ENCODE measurements at regions not wholly inside any gene's neighbourhood (a gene's known extent, or its start where the extent isn't known, plus 50 kb on each side); places are given as distances from the start of the nearest gene placed in this dataset.

DNA sequence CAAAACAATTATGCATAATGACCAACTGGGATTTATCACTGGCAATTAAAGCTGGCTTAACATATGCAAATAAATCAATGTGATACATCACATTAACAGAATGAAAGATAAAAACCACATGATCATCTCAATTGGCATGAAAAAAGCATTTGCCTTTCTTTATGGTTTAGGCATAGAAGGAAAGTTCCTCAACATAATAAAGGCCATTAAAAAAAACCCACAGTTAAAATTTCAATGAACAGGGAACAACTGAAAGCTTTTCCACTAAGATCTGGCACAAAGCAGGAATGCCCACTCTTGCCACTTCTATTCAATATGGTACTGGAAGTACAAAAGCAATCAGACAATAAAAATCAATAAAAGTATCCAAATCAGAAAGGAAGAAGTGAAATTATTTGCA is 151.2 kb upstream of the CD180 start:
- Histone ChIP-seq H3K4me1 (ENCODE audit: control insufficient read depth in 2 of 2, insufficient read depth in 2 of 2, low read length in 2 of 2) (peaks cover 2 to 10% of the 10 kb centered on the region in 2 donors), H3K9me3 (ENCODE audit: control insufficient read depth in 2 of 2, insufficient read depth in 1 of 2, low read length in 1 of 2) (peaks cover 0 to 6% of the 10 kb centered on the region in 2 donors), H3K27ac (ENCODE audit: low read depth in 1 of 2, low read length in 1 of 2) (no peak overlapping the region), H3K4me3 (ENCODE audit: low read length in 2 of 2) (no peak overlapping the region), H3K27me3 (ENCODE audit: control insufficient read depth in 2 of 2, insufficient read depth in 1 of 2, low read length in 1 of 2) (no peaks in the 10 kb centered on the region), H3K36me3 (ENCODE audit: control insufficient read depth in 2 of 2, insufficient read depth in 2 of 2, low read length in 1 of 2) (no peaks in the 10 kb centered on the region)
- DNase-seq (ENCODE audit: low read depth in 6 of 9, low spot score in 9 of 9) = no peak

DNA sequence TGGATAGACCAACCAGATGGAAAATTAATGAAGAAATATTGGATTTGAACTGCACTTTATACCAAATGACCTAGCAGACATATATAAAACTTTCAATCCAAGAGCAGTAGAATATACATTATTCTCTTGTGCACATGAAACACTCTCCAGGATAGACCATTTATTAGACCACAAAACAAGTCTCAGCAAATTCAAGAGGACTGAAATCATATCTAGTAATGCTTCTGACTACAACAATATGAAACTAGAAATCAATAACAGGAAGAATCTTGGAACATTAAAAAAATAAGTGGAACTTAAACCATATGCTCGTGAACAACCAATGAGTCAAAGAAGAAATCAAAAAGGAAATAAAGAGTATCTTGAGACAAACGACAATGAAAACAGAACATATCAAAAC is 150.0 kb upstream of the CD180 start:
- DNase-seq (ENCODE audit: low read depth in 6 of 9, low spot score in 9 of 9) = no peak
- WGBS = 94% methylated on average over 2 of the region's 2 CpGs
- H3K27me3 ChIP-seq (ENCODE audit: control insufficient read depth in 2 of 2, insufficient read depth in 1 of 2, low read length in 1 of 2) = no peaks in the 10 kb centered on the region
- no peak overlapping the region for H3K4me3 ChIP-seq (ENCODE audit: low read length in 2 of 2)
- peaks cover 0 to 6% of the 10 kb centered on the region in 2 donors for H3K9me3 ChIP-seq (ENCODE audit: control insufficient read depth in 2 of 2, insufficient read depth in 1 of 2, low read length in 1 of 2)
- peaks cover 2 to 10% of the 10 kb centered on the region in 2 donors for H3K4me1 ChIP-seq (ENCODE audit: control insufficient read depth in 2 of 2, insufficient read depth in 2 of 2, low read length in 2 of 2)
- no peak overlapping the region for H3K27ac ChIP-seq (ENCODE audit: low read depth in 1 of 2, low read length in 1 of 2)
- no peaks in the 10 kb centered on the region for H3K36me3 ChIP-seq (ENCODE audit: control insufficient read depth in 2 of 2, insufficient read depth in 2 of 2, low read length in 1 of 2)

DNA sequence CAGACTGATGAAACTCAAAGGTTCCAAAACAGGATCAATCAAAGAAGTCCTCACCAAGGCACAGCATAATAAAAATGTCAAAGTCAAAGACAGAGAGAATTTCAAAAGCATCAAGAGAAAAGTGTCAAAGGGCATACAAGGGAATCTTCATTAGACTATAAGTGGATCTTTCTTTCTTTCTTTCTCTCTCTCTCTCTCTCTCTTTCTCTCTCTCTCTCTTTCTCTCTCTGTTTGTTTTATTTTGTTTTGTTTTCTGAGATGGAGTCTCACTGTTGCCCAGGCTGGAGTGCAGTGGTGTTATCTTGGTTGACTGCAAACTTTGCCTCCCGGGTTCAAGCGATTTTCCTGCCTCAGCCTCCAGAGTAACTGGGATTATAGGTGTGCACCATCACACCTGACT is 148.3 kb upstream of the CD180 start:
- H3K27me3 ChIP-seq (ENCODE audit: control insufficient read depth in 2 of 2, insufficient read depth in 1 of 2, low read length in 1 of 2) = no peaks in the 10 kb centered on the region
- H3K4me1 ChIP-seq (ENCODE audit: control insufficient read depth in 2 of 2, insufficient read depth in 2 of 2, low read length in 2 of 2) = peaks cover 0 to under 1% of the 10 kb centered on the region in 2 donors
- no peak overlapping the region for H3K27ac ChIP-seq (ENCODE audit: low read depth in 1 of 2, low read length in 1 of 2)
- no peaks in the 10 kb centered on the region for H3K36me3 ChIP-seq (ENCODE audit: control insufficient read depth in 2 of 2, insufficient read depth in 2 of 2, low read length in 1 of 2)
- WGBS = 98% methylated on average over 2 of the region's 2 CpGs
- H3K9me3 ChIP-seq (ENCODE audit: control insufficient read depth in 2 of 2, insufficient read depth in 1 of 2, low read length in 1 of 2) = peaks cover 0 to 6% of the 10 kb centered on the region in 2 donors
- H3K4me3 ChIP-seq (ENCODE audit: low read length in 2 of 2) = no peak overlapping the region
- no peak for DNase-seq (ENCODE audit: low read depth in 6 of 9, low spot score in 9 of 9)

DNA sequence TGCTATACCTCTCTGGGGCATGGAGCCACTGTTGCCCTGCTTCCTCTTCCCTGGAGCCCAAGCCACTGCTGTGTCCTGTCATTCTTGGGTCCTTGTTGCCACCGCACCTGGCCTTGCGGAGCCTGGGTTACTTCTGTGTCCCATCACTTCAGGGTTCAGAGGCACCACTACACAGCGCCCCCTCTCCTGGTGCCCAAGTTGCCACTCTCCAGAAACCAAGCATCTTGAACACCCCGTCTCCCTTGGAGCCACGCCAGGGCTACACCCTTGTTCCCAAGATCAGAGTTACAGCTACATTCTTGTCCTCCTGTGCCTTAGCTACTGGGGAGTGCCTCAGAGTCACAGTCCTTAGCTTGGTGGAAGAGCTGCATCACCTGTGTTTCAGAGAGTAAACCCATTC is 147.2 kb upstream of the CD180 start:
- DNase-seq (ENCODE audit: low read depth in 6 of 9, low spot score in 9 of 9) = no peak
- WGBS = 87% methylated on average over 5 of the region's 5 CpGs
- no peak overlapping the region for H3K27ac ChIP-seq (ENCODE audit: low read depth in 1 of 2, low read length in 1 of 2)
- peaks cover 0 to 6% of the 10 kb centered on the region in 2 donors for H3K9me3 ChIP-seq (ENCODE audit: control insufficient read depth in 2 of 2, insufficient read depth in 1 of 2, low read length in 1 of 2)
- H3K27me3 ChIP-seq (ENCODE audit: control insufficient read depth in 2 of 2, insufficient read depth in 1 of 2, low read length in 1 of 2) = no peaks in the 10 kb centered on the region
- no peak overlapping the region for H3K4me3 ChIP-seq (ENCODE audit: low read length in 2 of 2)
- no peaks in the 10 kb centered on the region for H3K36me3 ChIP-seq (ENCODE audit: control insufficient read depth in 2 of 2, insufficient read depth in 2 of 2, low read length in 1 of 2)
- no peaks in the 10 kb centered on the region for H3K4me1 ChIP-seq (ENCODE audit: control insufficient read depth in 2 of 2, insufficient read depth in 2 of 2, low read length in 2 of 2)

DNA sequence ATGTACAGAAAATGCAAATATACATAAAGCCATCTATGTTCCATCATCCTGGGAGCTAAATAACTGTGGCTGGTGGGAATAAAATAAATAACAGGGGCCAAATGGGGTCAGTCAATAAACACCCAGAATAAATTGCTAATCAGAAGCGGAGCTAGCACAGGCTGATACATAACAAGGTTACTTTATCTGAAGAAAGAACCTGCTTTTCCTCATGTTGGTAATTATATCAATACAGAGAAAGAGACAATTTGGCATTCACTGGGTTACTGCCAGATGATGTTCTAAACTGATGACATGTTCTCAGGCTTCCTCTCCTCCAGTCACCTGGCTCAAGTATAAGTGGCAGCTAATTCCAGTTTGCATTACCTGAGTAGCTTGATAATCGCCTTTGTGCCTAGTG is 144.9 kb upstream of the CD180 start:
- Histone ChIP-seq H3K36me3 (ENCODE audit: control insufficient read depth in 2 of 2, insufficient read depth in 2 of 2, low read length in 1 of 2) (no peaks in the 10 kb centered on the region), H3K4me1 (ENCODE audit: control insufficient read depth in 2 of 2, insufficient read depth in 2 of 2, low read length in 2 of 2) (no peaks in the 10 kb centered on the region), H3K27me3 (ENCODE audit: control insufficient read depth in 2 of 2, insufficient read depth in 1 of 2, low read length in 1 of 2) (no peaks in the 10 kb centered on the region), H3K9me3 (ENCODE audit: control insufficient read depth in 2 of 2, insufficient read depth in 1 of 2, low read length in 1 of 2) (peaks cover 0 to 6% of the 10 kb centered on the region in 2 donors), H3K27ac (ENCODE audit: low read depth in 1 of 2, low read length in 1 of 2) (no peak overlapping the region), H3K4me3 (ENCODE audit: low read length in 2 of 2) (no peak overlapping the region)
- 97% methylated on average over 2 of the region's 2 CpGs for WGBS
- DNase-seq (ENCODE audit: low read depth in 6 of 9, low spot score in 9 of 9) = no peak

DNA sequence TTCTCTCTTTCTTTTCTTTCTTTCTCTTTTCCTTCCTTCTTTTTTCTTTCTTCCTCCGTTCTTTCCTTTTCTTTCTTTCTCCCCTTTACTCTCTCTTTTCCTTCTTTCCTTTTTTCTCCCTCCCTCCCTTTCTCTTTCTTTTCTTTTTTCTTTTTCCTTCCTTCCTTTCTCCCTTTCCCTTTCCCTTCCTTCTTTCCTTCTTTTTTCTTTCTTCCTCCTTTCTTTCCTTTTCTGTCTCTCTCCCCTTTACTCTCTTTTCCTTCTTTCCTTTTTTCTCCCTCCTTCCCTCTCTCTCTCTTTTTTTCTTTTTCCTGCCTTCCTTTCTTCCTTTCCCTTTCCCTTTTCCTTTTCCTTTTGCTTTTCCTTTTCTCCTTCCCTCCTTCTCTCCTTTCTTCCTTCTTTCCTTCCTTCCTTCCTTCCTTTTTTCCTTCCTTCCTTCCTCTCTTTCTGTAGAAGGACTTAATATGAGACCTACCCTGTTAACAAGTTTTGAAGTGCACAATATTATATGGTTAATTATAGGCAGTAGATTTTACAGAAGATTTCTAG is 142.7 kb upstream of the CD180 start:
- no peaks in the 10 kb centered on the region for H3K4me1 ChIP-seq (ENCODE audit: control insufficient read depth in 2 of 2, insufficient read depth in 2 of 2, low read length in 2 of 2)
- WGBS = 100% methylated on average over 1 of the region's 1 CpG
- no peak for DNase-seq (ENCODE audit: low read depth in 6 of 9, low spot score in 9 of 9)
- H3K9me3 ChIP-seq (ENCODE audit: control insufficient read depth in 2 of 2, insufficient read depth in 1 of 2, low read length in 1 of 2) = peaks cover 0 to 6% of the 10 kb centered on the region in 2 donors
- no peaks in the 10 kb centered on the region for H3K27me3 ChIP-seq (ENCODE audit: control insufficient read depth in 2 of 2, insufficient read depth in 1 of 2, low read length in 1 of 2)
- H3K36me3 ChIP-seq (ENCODE audit: control insufficient read depth in 2 of 2, insufficient read depth in 2 of 2, low read length in 1 of 2) = no peaks in the 10 kb centered on the region
- H3K27ac ChIP-seq (ENCODE audit: low read depth in 1 of 2, low read length in 1 of 2) = no peak overlapping the region
- no peak overlapping the region for H3K4me3 ChIP-seq (ENCODE audit: low read length in 2 of 2)

DNA sequence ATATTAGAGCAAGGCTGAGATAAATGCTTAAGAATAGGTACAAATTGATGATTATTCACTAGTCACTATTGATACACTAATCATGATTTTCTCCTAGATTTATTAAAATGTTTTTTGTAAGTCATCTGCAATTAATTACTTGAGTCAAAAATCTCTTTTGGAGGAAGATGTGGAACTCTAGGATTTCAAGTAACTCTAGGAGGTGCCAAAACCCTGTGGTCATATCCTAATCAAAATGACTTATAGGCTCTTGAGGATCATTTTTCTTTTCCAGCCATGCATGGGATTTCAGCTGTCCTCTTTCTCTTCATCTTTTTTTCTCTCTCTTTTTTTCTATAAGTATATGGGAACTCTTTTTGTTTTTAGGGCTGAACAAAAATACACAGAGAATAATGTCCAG is 141.8 kb upstream of the CD180 start:
- Histone ChIP-seq H3K27ac (ENCODE audit: low read depth in 1 of 2, low read length in 1 of 2) (no peak overlapping the region), H3K4me1 (ENCODE audit: control insufficient read depth in 2 of 2, insufficient read depth in 2 of 2, low read length in 2 of 2) (no peaks in the 10 kb centered on the region), H3K36me3 (ENCODE audit: control insufficient read depth in 2 of 2, insufficient read depth in 2 of 2, low read length in 1 of 2) (no peaks in the 10 kb centered on the region), H3K27me3 (ENCODE audit: control insufficient read depth in 2 of 2, insufficient read depth in 1 of 2, low read length in 1 of 2) (no peaks in the 10 kb centered on the region), H3K4me3 (ENCODE audit: low read length in 2 of 2) (no peak overlapping the region), H3K9me3 (ENCODE audit: control insufficient read depth in 2 of 2, insufficient read depth in 1 of 2, low read length in 1 of 2) (peaks cover 0 to under 1% of the 10 kb centered on the region in 2 donors)
- DNase-seq (ENCODE audit: low read depth in 6 of 9, low spot score in 9 of 9) = no peak

DNA sequence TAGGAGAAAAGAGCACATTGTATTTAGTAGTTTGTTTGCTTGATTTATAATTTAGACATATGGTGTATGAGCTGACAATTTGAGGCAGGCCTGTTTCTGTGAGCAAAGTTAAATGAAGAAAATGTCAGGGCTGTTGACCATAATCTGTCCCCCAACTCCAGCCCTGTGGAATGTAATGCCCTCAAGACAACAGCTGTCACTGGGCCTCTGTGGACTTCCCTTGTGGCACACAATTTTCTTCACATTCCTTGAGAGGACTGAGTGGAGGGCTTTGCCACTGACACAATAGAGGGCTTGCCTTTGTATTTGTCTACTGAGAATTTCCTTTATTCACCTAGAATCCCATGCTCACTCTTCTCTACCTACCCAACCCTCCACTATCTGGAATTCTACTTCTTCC is 141.2 kb upstream of the CD180 start:
- Histone ChIP-seq H3K36me3 (ENCODE audit: control insufficient read depth in 2 of 2, insufficient read depth in 2 of 2, low read length in 1 of 2) (no peaks in the 10 kb centered on the region), H3K4me3 (ENCODE audit: low read length in 2 of 2) (no peak overlapping the region), H3K27ac (ENCODE audit: low read depth in 1 of 2, low read length in 1 of 2) (no peak overlapping the region), H3K27me3 (ENCODE audit: control insufficient read depth in 2 of 2, insufficient read depth in 1 of 2, low read length in 1 of 2) (no peaks in the 10 kb centered on the region), H3K4me1 (ENCODE audit: control insufficient read depth in 2 of 2, insufficient read depth in 2 of 2, low read length in 2 of 2) (no peaks in the 10 kb centered on the region), H3K9me3 (ENCODE audit: control insufficient read depth in 2 of 2, insufficient read depth in 1 of 2, low read length in 1 of 2) (no peaks in the 10 kb centered on the region)
- DNase-seq (ENCODE audit: low read depth in 6 of 9, low spot score in 9 of 9) = no peak

DNA sequence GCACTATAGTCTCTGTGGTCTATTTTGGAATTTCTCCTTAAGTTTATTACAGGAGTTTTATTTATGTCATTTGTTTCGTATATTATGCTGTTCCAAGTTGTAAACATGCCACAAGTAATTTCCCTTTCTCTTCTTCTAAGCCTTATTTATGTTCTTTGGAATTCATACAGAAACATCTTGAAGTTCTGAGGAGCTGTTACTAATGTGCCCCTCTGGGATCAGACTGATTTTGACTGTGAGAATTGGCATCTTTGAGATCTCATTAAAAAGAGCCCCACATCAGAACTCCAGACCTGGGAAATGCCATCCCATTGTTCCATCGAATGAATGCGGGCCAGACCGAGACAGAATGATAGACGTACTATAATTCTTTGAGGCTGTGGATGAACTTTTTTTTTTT is 138.8 kb upstream of the CD180 start:
- 98% methylated on average over 5 of the region's 5 CpGs for WGBS
- H3K9me3 ChIP-seq (ENCODE audit: control insufficient read depth in 2 of 2, insufficient read depth in 1 of 2, low read length in 1 of 2) = no peaks in the 10 kb centered on the region
- H3K27me3 ChIP-seq (ENCODE audit: control insufficient read depth in 2 of 2, insufficient read depth in 1 of 2, low read length in 1 of 2) = no peaks in the 10 kb centered on the region
- H3K4me3 ChIP-seq (ENCODE audit: low read length in 2 of 2) = no peak overlapping the region
- H3K27ac ChIP-seq (ENCODE audit: low read depth in 1 of 2, low read length in 1 of 2) = no peak overlapping the region
- DNase-seq (ENCODE audit: low read depth in 6 of 9, low spot score in 9 of 9) = no peak
- no peaks in the 10 kb centered on the region for H3K4me1 ChIP-seq (ENCODE audit: control insufficient read depth in 2 of 2, insufficient read depth in 2 of 2, low read length in 2 of 2)
- H3K36me3 ChIP-seq (ENCODE audit: control insufficient read depth in 2 of 2, insufficient read depth in 2 of 2, low read length in 1 of 2) = no peaks in the 10 kb centered on the region

DNA sequence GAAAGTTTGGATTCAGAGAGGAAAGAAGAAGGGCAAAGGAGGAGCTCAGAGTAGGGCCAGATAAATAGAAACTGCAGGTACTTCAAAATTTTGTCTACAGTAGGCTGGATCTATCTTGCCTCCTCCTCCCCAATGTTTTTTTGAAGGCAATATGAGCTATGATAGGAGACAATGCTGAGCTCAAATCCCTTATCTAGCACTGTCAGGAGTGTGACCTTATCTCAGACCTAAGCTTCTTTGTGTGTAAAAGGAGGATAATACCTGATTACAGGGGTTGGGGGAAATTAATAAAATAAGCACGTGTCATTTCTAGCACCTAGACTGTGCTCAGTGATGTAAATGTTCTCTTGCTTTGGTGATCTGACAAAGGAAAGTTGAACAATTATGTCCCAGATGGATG is 137.8 kb upstream of the CD180 start:
- Histone ChIP-seq H3K4me3 (ENCODE audit: low read length in 2 of 2) (no peak overlapping the region), H3K4me1 (ENCODE audit: control insufficient read depth in 2 of 2, insufficient read depth in 2 of 2, low read length in 2 of 2) (no peaks in the 10 kb centered on the region), H3K9me3 (ENCODE audit: control insufficient read depth in 2 of 2, insufficient read depth in 1 of 2, low read length in 1 of 2) (no peaks in the 10 kb centered on the region), H3K27ac (ENCODE audit: low read depth in 1 of 2, low read length in 1 of 2) (no peak overlapping the region), H3K27me3 (ENCODE audit: control insufficient read depth in 2 of 2, insufficient read depth in 1 of 2, low read length in 1 of 2) (no peaks in the 10 kb centered on the region), H3K36me3 (ENCODE audit: control insufficient read depth in 2 of 2, insufficient read depth in 2 of 2, low read length in 1 of 2) (no peaks in the 10 kb centered on the region)
- no peak for DNase-seq (ENCODE audit: low read depth in 6 of 9, low spot score in 9 of 9)
- WGBS = 89% methylated on average over 1 of the region's 1 CpG

All from thymus (tissue), 11 donors.